HG03460 (cell line): ENCODE measurements at regions not wholly inside any gene's neighbourhood (a gene's known extent, or its start where the extent isn't known, plus 50 kb on each side); places are given as distances from the start of the nearest gene placed in this dataset.

Source experiments
- ATAC-seq: cut with Tn5 transposase; IDR thresholded peaks from one replicate; pipeline ENCODE4 v1.9.1; 2021; ENCODE audit not compliant: unreplicated experiment

- ATAC-seq: no peak
Measured at GRCh38 chr20:56797023-56797422, 167.9 kb downstream of the TFAP2C start.

- no peak for ATAC-seq
Measured at GRCh38 chr20:56798634-56799033, 169.5 kb downstream of the TFAP2C start.

DNA sequence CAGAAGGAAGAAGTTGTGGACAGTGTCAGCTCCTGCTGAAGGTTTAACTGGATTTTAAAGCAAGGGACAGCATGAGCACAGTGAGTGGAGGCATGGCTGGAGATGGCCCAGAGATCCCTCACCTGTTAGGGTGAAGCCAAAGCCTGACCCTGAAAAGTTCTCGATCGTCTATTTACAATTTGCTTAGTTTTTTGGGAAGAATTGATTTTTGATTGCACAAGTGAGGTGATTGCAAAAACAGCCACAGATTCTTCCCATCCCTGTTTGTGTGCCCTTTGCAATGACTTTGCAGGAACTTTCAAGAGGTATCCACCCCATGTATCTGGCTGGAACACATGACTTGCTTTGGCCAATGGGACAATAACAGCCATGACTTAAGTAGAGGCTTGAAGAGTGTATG, 170.1 kb downstream of the TFAP2C start:
- no peak for ATAC-seq

DNA sequence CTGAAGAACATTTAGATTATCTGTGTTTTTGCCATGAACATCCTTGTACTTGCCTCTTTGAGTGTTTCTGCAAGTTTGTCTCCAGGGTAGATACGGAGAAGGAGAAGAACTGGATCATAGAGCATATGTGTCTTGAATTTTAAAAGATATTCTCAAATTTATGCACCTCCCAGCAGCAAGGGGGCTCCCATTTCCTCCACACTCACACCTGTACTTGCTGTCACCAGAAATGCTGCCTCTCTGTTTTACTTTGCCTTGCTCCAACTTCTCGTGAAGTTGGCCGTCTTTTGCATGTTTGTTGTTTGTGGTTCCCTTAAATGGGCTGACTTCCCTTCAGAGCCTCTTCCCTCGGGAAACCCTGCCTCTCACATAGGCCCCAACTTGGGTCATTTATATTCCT, 171.0 kb downstream of the TFAP2C start:
- ATAC-seq: no peak

DNA sequence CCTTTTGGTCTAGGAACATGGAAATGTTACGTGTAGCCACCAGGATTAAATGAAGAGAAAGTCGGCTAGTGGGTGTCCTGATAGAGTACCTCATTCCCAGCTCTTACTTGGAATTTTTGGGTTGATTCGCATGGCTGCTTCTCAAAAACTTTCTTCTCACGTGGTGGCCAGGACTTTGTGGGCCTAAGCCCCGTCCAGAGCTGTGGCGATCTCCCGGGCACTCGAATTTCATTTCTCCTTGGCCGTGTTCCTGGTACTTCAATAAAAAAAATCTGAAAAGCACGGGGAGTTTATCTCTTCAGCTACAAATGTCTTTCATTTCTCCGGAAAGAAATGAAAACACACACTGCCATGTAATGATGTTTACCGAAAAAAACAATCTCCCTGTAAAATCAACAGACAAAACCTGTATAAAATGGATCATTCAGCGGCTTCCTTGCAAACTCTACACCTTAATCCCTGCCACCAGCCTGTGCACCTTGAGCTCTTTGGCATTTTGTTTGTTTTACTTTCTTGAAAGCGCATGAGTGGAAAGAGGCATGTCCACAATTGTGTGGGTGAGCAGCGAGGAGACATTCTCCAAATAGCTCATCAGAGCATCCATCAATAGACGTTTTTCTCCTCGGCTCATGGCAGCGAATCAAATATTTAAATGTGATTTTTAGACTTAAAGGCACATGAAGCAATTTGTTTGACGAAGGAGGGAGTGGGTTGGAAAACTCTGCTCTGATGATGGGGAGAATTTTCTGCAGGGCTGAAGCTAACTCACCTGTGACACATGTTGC, 173.1 kb downstream of the TFAP2C start:
- ATAC-seq: no peak

DNA sequence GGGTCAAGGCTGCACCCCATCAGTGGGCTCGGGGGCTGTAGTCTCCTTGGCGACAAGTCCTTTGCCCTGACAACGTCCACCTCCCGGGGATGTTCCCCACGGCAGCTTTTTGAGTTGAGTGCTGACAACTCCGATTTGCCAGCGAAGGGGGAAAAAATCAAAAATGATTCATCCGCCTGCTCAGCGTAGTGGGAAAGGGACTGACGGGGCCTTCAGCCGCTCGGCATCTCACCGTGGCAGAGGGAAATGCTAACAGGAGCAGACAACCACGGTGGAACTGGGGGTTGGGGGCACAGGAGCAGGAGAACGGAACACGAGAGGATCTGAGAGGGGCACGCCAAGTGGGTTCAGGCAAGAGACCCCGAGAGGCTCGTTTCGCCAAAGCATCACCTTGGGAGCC, 173.7 kb downstream of the TFAP2C start:
- no peak for ATAC-seq

DNA sequence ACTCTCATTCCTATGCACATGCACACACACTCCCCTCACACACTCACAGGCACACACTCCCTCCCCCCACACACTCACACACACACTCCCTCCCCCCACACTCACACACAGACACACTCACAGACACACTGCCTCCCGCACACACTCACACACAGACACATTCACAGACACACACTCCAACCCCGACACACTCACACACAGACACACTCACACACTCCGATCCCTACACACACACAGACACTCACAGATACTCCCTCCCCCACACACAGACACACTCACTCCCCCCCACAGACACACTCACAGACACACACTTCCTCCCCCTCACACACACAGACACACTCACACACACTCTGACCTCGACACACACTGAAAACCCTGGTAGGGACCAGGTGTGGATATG, 176.2 kb downstream of the TFAP2C start:
- ATAC-seq: no peak

- ATAC-seq: no peak
Measured at GRCh38 chr20:56805966-56806365, 176.9 kb downstream of the TFAP2C start.

DNA sequence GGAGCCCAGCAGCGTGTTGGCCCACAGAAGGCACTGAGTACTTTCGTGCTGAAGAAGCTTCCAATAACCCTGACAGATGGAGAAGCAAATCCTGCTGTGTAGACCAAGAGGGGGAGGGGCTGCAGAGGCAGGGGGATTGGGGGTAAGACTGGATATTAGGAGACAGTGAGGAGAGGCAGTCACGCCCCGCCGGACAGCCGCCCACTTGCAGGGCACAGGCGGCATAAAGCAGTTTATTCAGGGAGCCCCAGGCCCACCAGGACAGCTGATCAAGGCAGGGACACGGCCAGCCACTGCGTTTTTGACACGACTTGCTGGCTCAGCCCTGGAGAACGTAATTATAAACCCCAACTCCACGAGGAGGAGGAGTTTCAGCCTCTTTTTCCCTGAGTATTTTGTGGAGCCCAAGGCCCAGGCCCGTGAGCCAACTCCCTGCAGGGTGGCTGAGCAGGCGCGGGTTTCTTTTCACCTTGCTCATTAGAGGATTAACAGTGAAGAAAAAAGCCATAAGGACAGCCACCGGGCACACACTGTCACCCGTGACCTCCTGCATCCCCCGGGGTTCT, 177.9 kb downstream of the TFAP2C start:
- ATAC-seq: no peak

- no peak for ATAC-seq
Measured at GRCh38 chr20:56808117-56808725, 179.1 kb downstream of the TFAP2C start.

DNA sequence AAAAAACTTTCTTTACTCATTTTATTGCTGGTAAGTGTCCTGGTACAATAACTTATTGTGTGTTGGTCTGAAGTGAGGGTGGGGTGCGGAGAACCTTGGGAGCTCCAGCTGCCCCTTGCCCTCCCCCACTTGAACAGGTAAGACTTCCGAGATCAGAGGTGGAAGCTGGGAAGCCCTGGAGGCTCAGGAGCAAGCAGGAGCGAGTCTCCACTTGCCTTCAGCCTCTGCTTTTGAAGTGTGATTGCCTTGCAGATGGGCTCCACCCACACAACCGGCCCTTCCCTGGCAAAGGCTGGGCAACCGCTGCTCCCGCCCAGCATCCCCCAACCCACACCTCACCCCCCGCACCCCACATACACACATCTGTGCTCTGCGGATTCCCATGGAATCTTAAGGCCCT, 179.6 kb downstream of the TFAP2C start:
- ATAC-seq: no peak

DNA sequence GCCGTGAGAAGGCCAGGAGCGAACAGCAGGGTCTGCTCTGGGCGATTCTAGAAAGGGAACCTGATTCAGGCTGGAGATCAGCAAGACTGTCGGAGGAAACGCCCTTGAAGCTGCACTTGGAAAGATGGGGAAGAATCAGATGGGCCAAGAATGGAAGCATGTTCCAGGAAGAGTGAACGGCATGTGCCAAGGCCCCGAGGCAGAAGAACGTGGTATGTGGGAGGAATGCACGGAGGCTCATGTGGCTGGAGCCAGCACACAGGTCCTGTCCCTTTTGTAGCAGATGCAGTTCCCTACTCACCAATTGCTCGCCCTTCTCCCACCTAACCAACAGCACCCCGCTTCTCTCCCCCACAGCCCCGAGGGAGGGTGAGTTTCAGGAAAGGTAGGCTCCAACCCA, 180.6 kb downstream of the TFAP2C start:
- no peak for ATAC-seq

DNA sequence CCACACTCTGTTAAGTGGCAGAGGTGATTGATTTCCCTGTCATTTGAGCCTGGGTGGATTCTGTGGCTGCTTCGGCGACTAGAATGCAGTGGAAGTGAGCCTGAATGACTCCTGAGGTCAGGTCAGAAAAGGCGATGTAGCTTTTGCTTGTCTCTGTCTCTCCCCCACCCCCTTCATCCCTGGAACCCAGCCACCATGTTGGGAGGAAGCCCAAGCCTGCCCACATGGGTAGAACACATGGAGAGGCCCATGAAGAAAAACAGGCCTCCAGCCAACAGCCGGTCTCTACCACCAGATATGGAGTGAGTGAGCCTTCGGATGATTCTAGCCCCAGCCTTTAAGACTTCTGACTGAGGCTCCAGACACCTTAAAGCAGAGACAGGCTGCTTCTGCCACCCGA, 181.0 kb downstream of the TFAP2C start:
- ATAC-seq: no peak

DNA sequence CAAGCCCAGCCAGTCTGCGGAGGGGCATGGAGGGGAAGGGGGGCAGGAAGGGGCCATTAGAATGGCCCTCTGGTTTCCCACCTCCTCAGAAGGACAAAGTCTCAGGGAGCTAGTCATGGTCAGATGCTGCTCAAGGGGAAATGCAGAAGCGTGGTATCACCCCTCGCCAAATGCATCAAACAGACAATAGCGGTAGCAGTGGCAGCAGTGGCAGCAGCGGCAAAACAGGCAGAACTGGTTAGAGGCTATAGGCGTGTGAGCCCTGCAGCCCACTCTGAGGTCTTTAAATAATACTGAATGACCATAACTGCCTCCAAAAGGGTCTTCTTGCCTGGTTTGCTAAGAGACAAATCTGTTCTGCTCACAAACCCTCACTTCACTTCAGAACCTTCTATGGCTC, 186.7 kb downstream of the TFAP2C start:
- ATAC-seq: no peak

- ATAC-seq: no peak
Measured at GRCh38 chr20:56816349-56816748, 187.2 kb downstream of the TFAP2C start.

DNA sequence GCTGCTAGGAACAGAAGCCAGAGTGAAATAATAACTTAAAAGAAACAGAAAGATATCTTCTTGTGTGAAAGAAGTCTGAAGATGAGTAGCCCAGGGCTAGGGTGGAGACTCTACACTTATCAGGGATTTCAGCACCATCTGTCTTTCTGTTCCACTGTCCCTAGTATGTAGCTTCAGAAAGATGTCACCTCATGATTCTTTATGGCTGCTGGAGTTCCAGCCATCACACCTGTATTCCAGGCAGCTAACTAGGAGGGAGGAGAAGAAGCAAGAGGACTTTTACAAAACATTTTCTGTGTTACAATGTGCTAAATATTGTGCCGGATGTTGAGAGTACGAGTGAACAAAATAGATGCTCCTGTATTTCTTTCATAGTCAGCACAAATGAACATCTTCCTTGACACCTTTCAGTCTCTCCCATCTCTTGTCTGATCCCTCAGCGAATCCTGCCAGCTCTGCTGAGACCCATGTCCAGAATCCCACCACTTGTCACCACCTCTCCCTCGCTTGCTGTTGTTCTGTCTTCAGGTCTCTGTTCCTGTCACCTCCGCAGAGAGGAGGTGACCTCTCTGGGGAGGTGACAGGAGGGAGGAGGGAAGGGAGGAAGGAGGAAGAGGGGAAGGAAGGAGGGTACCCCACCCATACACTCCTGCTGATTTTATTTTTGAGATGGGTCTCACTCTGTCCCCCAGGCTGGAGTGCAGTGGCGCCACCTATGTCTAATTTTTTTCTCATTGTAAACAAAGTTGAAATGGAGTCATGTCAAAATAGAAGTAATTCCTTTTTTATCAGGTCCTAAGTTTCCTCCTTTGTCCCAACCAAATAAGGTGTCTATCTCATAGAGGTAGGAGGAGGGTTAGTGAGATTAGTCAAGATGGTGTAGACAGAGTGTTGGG, 188.9 kb downstream of the TFAP2C start:
- no peak for ATAC-seq

DNA sequence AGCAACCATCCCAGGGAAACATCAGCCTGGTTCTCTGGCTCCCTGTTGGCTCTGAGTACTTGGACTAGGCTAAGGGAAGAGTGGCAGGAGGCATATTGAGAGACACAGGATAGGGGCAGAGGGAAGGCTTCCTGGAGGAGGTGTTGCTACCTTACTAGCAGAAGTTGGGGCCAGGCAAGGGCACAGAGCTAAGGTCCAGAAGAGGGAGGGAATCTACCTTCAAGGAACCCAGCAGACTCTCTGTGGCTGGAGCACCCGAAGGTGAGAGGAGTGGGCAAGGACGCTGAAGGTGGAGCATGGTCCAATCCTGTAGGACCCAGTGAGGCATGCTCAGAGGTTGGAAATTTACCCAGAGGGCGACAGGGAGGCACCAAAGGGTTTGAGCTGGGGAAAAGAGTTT, 191.9 kb downstream of the TFAP2C start:
- no peak for ATAC-seq

DNA sequence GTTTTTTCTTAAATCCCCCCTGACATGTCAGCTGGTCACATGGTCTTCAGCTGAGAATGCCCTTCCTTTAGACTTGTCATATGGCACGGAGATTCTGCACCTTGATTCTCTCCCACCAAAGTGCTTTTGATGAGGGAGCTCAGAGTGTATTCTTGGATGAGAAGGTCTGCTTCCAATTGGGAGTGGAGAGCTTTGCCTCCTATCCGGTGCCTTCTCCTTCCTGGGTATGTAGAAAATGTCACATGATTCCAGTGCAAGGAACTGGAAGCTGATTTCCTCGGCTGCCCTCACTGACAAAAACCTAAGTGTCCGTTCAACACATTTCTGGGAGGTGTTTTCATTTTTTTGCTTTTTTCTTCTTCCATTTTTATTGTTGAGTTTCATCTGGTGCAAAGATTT, 197.2 kb downstream of the TFAP2C start:
- ATAC-seq: no peak

DNA sequence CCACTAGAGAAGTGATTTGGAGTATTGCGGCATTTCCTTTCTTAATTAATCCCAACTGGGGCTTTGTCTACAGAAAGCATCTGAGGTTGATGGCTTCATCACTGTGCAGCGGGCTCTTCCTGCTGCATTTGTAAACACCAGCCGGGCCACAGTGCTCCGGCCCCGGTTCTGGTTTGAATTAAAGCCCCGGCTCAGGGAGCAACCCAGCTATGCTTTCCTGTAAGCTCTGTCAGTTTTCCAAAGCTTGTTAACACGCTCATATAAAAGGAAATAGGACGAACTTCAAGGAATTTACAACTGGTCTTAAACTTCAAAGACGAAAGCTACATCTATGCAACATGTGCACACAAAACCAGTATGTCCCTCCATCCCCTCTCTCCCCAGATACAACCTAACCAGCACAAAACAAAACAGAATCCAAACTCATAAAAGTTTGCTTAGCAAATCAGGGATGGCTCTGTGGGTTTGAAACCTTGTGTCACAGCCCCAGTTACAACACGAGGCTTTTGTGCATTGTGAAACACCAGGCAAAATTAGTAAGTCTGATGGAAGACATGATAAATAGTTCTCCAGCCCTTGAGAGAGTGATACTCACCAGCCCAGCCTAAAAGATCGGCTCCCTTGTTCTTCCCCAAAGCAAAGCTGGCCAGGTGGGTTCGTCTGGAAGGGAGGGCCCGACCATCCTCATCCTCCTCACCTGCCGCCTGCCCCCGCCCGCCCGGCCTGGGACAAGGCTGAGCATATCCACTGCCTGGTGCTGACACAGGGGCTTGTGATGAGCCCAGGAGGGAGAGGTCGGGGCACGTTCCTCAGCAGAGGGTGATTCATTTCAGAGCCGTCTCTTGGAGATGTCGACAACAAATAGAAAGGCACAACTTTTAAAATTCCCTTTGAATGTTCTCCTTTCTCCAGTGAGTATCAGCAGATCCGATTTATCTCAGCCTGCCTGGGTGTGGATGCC, 197.9 kb downstream of the TFAP2C start:
- no peak for ATAC-seq

GRCh38 chr20:56827763-56828162, 198.7 kb downstream of the TFAP2C start:
- no peak for ATAC-seq
